GM12891 (cell line): ENCODE measurements at regions not wholly inside any gene's neighbourhood (a gene's known extent, or its start where the extent isn't known, plus 50 kb on each side); places are given as distances from the start of the nearest gene placed in this dataset.
"Not testable (repeated sequence)": the region's sequence is repeated elsewhere in the genome, so short reads cannot be mapped to it uniquely, and the experiment has no call there.

Experiments
- PAX5 ChIP-seq: IDR thresholded peaks from 2 replicates; pipeline ENCODE4 v1.6.1; 2011; ENCODE audit warnings: low read length, moderate library complexity, mild to moderate bottlenecking; ENCODE audit not compliant: insufficient read depth, severe bottlenecking
- POLR2A ChIP-seq: IDR thresholded peaks from 2 replicates; pipeline ENCODE4 v1.6.1; 2011; ENCODE audit warnings: low read depth, low read length, control low read depth
- POLR2AphosphoS5 ChIP-seq: IDR thresholded peaks from 2 replicates; pipeline ENCODE4 v1.6.1; 2011; ENCODE audit warnings: low read depth, low read length, control low read depth
- POU2F2 ChIP-seq: IDR thresholded peaks from 2 replicates; pipeline ENCODE4 v1.6.1; 2011; ENCODE audit warnings: low read depth, mild to moderate bottlenecking, control low read depth, low read length, moderate library complexity
- TAF1 ChIP-seq: IDR thresholded peaks from 2 replicates; pipeline ENCODE4 v1.6.1; 2011; ENCODE audit warnings: low read depth, low read length, control low read depth

DNA sequence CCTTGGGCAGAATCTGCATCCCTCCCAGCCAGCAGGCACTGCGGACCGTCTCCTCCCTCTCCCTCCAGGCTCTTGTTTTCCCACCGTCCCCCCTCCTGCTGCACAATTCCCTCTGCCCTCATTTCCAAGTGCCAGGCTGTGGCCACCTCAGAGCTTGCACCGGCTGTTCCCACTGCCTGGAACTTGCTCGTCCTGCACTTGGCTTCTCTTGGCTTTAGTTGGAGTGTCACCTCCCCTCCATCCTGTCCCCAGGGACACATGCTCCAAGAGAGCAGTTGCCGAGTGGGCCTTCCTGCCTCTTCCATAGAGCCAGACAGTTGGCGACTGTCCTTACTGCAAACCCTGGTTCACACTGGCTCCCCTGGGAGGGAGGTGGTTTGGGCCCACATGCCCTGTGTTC is 87.0 kb upstream of the DRD5 start:
- TF ChIP-seq POLR2A, POLR2AphosphoS5, PAX5, TAF1, POU2F2: not testable (repeated sequence)
